HCT116 (cell line): ENCODE measurements at regions not wholly inside any gene's neighbourhood (a gene's known extent, or its start where the extent isn't known, plus 50 kb on each side); places are given as distances from the start of the nearest gene placed in this dataset.
"Not testable (repeated sequence)": the region's sequence is repeated elsewhere in the genome, so short reads cannot be mapped to it uniquely, and the experiment has no call there.

Source experiments
- ATF3 ChIP-seq: IDR thresholded peaks from 2 replicates; pipeline ENCODE4 v1.6.1; 2012
- CTCF ChIP-seq, 3 experiments: fragments of 200-600 bp in 1 of 3; sonication (generic) in 1 of 3; IDR thresholded peaks in 2 of 3; conservative IDR thresholded peaks in 1 of 3; 2 replicates each; pipeline ENCODE4 v1.5.1; 2012 to 2017; ENCODE audit warnings: low read depth in 2 of 3, low read length in 2 of 3, antibody characterized with exemption in 1 of 3, borderline replicate concordance in 1 of 3, control low read depth in 1 of 3, mild to moderate bottlenecking in 1 of 3, mixed read lengths in 1 of 3, mixed run types in 1 of 3, moderate library complexity in 1 of 3; ENCODE audit not compliant: insufficient read depth in 1 of 3
- EZH2 ChIP-seq: fragments of 200-600 bp; sonication (generic); IDR thresholded peaks from 2 replicates; pipeline ENCODE4 v1.6.1; 2017; ENCODE audit warnings: antibody characterized with exemption, mixed run types
- JUND ChIP-seq: IDR thresholded peaks from 2 replicates; pipeline ENCODE4 v1.6.1; 2012

GRCh38 chr16:88168557-88168949 lies 214.2 kb upstream of the ZNF469 start:
- TF ChIP-seq ATF3; EZH2; JUND; CTCF (IDR thresholded peaks at IDR 0.05 in 2 of 3, conservative IDR thresholded peaks at IDR 0.05 in 1 of 3; ENCODE audit: borderline replicate concordance in 1 of 3, insufficient read depth in 1 of 3, low read depth in 2 of 3, low read length in 2 of 3): not testable (repeated sequence)
